Astrocyte of the cerebellum (primary cell): ENCODE measurements at regions not wholly inside any gene's neighbourhood (a gene's known extent, or its start where the extent isn't known, plus 50 kb on each side); places are given as distances from the start of the nearest gene placed in this dataset.

Experiments
- DNase-seq: peaks from one replicate; pipeline ENCODE4 v3.0.0-alpha.2; 2011; ENCODE audit warnings: low read depth
- H3K4me3 ChIP-seq: 2 replicates; pipeline ENCODE4 v1.5.1; 2011; ENCODE audit warnings: mild to moderate bottlenecking, low read depth, low read length, moderate library complexity
- CTCF ChIP-seq: IDR thresholded peaks from 2 replicates; pipeline ENCODE4 v1.5.1; 2012; ENCODE audit warnings: low read length, low read depth, moderate library complexity, mild to moderate bottlenecking; ENCODE audit errors: missing control alignments
- in situ Hi-C: cut with HindIII; loops from 2 replicates; pipeline ENCODE4 v1.10.0; 2017; ENCODE audit warnings: low sequenced_read_pairs

DNA sequence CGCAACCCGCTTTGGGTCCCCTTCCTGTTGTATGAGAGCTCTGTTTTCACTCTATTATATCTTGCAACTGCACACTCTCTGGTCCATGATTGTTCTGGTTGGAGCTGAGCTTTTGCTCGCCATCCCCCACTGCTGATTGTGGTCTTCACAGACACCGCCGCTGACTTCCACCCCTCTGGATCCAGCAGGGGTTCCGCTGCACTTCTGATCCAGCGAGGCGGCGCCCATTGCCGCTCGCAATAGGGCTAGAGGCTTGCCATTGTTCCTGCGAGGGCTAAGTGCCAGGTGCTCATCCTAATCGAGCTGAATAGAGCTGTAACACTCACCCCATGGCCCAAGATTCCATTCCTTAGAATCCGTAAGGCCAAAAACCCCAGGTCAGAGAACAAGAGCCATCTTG is 1905.8 kb upstream of the RAG2 start:
- in situ Hi-C loops = no loop called here
- TF ChIP-seq CTCF = no peak
- no peak for DNase-seq
- H3K4me3 ChIP-seq = no peak overlapping the region

GRCh38 chr11:38498721-38499120 is 1900.7 kb upstream of the RAG2 start:
- no peak for TF ChIP-seq CTCF
- H3K4me3 ChIP-seq = no peak overlapping the region
- DNase-seq = no peak
- in situ Hi-C loops = no loop called here

GRCh38 chr11:38491986-38492385 is 1894.0 kb upstream of the RAG2 start:
- no peak for DNase-seq
- in situ Hi-C loops = no loop called here
- no peak for TF ChIP-seq CTCF
- no peak overlapping the region for H3K4me3 ChIP-seq

DNA sequence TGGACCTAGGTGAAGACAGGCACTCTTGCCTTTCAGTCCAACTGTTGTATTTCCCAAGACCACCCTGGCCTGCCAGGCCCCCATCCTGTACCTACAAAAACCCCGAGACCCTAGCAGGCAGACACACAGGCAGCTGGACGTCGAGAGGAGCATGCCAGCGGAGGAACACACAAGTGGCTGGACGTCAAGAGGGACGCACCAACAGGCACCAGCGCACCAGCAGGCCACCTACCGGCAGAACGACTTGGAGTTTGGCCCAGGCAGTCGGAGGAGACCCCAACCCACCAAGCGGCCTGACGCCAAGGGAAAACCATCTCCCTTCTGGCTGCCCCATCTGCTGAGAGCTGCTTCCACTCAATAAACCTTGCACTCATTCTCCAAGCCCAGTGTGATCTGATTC is 1883.4 kb upstream of the RAG2 start:
- in situ Hi-C loops = no loop called here
- TF ChIP-seq CTCF = no peak
- H3K4me3 ChIP-seq = no peak overlapping the region
- DNase-seq = no peak

- no peak for TF ChIP-seq CTCF
- in situ Hi-C loops = loop anchor here (5.0 kb wide), 1 partner anchor 105 kb away; no protein-coding TSS in a partner anchor
- DNase-seq = no peak
- H3K4me3 ChIP-seq = no peak overlapping the region
Measured at GRCh38 chr11:38476808-38477575, 1879.0 kb upstream of the RAG2 start.

GRCh38 chr11:38461751-38462150 is 1863.7 kb upstream of the RAG2 start:
- no peak for TF ChIP-seq CTCF
- in situ Hi-C loops = no loop called here
- DNase-seq = no peak
- no peak overlapping the region for H3K4me3 ChIP-seq
